ENCODE measurements at regions not wholly inside any gene's neighbourhood (a gene's known extent, or its start where the extent isn't known, plus 50 kb on each side); places are given as distances from the start of the nearest gene placed in this dataset.
"Not testable (repeated sequence)": the region's sequence is repeated elsewhere in the genome, so short reads cannot be mapped to it uniquely, and the experiment has no call there.

DNA sequence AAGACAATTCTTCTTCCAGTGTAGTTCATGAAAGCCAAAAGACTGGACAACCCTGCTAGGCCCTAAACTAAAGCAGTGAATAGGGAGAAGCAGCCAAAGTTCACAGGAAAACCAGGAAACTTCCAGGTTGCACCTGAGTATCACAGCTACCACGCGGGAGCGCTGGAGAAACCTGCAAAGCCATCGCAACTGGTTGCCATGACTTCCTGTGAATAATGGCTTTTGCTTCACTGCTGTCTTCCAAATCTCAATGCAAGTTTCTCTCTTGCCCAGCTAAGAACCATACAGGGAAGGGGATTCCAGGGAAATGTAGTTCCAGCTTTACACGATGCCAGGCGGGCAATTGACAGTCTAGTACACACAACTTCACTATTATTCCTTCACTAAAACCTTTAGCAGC, 114.1 kb downstream of the GXYLT1 start:
- no peak for DNase-seq (ENCODE audit: low read depth)

DNA sequence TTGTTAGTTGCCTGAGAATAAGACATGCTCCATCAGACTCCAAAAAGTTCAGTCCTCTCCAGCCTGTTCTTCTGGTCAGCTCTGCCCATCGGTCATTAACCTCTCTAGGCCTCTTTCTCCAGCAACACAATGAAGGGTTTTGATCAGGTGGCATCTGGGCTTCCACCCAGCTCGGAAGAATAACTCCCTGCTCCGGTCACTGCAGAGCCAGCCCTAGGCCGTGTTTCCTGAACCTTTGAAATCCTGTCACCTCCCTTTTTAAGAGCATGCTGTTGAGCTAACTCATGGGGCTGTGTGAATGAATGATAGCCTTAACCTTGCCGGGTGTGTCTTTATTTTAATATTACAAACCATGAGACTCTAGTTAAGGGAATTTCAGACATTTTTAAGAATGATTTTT, 117.1 kb downstream of the GXYLT1 start:
- DNase-seq (ENCODE audit: low read depth) = no peak

DNA sequence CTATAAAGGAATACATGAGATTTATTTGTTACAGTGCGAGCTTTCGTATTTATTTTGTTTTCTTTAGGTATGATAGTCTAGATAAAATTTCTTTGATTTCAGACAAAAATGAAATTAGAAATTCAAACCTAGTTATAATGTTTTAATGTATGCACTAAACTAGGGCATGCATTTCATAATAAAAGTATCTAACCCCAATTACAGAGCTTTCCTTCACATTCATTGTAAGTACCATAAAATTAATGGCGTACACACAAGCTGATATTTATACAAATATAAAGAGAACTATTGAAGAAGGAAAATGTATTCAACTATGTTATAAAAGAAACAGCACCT, 120.2 kb downstream of the GXYLT1 start:
- DNase-seq (ENCODE audit: low read depth) = no peak

DNA sequence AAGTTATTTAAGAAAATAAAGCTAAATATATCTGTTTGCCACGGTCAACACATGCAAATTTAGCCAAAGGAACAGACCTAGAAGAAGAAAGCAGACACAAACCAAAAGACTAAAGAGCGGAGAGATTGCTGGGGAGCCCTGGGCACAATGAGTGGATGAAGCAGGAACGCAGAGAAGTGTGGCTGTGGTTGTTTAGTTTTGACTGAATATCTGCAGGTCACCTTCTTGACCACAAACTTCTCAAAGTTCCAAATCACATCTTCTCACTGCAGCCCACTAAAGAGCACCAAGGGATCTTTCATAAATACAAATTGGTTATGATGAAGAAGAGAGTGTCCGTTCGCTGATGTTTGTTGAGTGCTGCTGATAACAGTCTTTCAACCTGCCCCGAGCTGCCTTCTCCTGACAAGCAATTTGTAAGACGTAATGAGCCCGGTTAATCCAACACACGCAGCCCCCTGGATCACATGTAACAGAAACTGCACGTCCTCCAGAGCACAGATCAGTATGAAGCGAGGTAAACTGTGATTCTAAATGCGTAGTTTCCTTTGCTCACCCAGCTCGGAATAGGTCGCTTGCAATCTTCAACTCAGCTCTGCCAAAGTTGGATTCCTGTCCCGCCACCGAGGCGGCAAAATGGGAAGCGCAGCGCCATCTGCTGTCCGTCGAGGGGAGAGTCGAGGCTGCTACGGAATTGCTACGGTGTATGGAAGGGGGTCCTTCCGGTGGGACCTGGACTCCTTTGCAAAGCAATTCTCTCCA, 120.8 kb downstream of the GXYLT1 start:
- DNase-seq (ENCODE audit: low read depth) = peak; percentile 35

DNA sequence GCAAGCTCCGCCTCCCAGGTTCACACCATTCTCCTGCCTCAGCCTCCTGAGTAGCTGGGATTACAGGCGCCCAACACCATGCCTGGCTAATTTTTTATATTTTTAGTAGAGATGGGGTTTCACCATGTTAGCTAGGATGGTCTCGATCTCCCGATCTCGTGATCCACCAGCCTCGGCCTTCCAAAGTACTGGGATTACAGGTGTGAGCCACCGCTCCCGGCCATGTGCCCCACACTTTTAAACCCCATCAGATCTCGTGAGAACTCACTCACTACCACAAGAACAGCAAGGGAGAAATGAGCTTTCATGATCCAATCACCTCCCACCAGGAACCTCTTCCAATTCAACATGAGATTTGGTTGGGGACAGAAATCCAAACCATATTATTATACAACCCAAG, 122.7 kb downstream of the GXYLT1 start:
- DNase-seq (ENCODE audit: low read depth) = not testable (repeated sequence)

DNA sequence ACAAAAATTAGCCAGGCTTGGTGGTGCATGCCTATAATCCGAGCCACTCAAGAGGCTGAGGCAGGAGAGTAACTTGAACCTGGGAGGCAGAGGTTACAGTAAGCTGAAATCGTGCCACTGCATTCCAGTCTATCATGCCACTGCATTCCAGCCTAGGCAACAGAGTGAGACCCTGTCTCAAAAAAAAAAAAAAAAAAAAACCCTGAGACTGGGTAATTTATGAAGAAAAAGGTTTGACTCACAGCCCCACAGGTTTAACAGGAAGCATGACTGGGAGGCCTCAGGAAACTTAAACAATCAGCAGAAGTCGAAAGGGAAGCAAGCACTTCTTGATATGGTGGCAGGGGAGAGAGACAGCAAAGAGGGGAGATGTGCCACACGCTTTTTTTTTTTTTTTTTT, 123.2 kb downstream of the GXYLT1 start:
- DNase-seq (ENCODE audit: low read depth) = no peak

DNA sequence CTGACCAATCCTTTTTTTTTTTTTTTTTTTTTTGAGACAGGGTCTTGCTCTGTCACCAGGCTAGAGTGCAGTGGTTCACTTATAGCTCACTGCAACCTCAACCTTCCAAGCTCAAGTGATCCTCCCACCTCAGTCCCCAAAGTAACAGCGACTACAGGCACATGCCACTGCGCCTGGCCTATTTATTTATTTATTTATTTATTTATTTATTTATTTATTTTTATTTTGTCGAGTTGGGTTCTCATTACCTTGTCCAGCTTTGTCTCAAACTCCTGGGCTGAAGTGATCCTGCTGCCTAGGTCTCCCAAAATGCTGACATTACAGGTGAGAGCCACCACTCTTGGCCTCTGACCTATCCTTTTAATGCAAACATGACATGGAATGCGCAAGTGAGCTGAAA, 124.4 kb downstream of the GXYLT1 start:
- no peak for DNase-seq (ENCODE audit: low read depth)

DNA sequence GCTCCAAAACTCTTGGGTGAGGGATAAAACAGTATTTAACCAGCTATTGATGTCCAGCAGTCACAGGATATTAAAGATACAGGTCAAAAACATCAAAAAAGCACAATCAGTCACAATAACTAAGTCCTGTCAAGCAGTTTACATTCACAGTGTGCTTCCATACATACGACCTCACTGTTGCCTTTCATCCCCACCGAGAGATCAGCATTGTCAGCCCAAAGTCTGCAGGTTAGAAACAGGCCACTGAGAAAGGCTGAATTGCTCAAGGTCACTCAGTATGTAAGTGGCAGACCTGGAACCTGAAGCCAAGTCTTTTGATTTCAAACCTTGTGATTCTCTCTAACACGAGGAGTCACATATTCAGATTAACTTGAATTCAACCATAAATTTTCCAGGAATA, 124.9 kb downstream of the GXYLT1 start:
- DNase-seq (ENCODE audit: low read depth) = no peak

DNA sequence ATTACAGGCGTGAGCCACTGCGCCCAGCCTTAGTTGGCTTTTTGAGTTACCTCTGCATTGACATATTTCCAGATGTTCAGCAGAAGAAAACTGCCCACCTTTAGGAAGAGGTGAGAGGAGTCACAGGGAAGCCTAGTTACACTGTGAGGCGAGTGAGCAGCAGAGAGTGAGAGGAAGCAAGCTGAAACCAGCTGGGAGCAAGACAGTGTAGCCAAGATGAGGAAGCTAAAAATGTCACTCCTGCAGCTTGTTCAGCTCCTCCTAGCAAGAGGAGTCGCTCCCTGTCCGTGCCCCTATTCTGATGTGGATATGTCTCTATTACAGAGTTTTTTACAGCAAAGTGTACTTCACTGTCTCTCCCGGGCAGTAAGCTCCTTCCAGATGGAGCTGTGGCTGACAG, 127.6 kb downstream of the GXYLT1 start:
- no peak for DNase-seq (ENCODE audit: low read depth)

DNA sequence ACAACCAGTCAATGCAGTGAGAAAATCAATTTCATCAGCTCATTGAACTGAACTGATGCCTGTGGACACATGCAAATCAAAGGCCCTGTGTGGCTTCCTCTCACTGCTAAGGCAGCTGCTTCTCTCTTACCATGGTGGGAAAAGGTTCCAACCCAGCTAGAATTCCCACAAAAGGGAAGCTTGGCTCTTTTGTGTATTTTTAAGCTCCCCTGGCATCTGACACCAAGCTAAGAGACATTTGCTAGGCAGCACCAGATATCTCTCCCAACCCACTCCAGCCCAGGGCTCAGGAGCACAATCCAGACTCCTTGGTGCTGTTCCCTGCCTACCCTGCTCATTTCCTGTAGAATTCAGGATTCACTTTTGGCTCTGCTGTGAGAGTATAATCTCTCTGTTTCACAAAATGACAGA, 129.6 kb downstream of the GXYLT1 start:
- DNase-seq (ENCODE audit: low read depth) = no peak

DNA sequence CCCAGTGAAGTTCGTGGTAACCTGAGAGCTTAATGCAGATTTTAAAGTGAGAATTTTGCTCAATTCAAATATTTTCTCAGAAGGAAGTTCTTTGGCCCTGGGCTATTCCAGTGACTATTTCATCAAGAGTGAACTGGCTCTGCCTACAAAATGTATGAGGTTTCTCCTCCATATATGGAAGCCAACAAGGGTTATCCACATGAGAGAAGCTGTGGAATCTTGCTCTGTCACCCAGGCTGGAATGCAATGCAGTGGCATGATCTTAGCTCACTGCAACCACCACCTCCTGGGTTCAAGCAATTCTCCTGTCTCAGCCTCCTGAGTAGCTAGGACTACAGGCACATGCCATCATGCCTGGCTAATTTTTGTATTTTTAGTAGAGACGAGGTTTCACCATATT, 132.2 kb downstream of the GXYLT1 start:
- DNase-seq (ENCODE audit: low read depth) = not testable (repeated sequence)

DNA sequence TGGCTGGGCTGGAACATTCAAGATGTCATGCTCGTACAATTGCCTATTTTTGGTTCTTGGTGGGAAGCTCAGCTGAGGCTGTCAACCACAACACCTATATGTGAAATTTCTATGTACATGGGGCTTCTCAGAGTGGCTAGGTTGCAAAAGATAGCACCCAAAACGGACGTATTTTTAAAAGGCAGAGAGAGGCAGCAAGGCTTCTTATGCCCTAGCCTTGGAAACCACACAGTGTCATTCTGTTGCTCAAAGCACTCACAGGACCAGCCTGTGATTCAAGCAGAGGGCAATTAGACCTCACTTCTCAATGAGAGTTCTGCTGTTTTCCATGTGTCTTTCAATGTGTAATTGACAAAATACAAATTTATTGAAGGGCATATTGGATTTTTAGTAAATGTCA, 134.0 kb downstream of the GXYLT1 start:
- no peak for DNase-seq (ENCODE audit: low read depth)

DNA sequence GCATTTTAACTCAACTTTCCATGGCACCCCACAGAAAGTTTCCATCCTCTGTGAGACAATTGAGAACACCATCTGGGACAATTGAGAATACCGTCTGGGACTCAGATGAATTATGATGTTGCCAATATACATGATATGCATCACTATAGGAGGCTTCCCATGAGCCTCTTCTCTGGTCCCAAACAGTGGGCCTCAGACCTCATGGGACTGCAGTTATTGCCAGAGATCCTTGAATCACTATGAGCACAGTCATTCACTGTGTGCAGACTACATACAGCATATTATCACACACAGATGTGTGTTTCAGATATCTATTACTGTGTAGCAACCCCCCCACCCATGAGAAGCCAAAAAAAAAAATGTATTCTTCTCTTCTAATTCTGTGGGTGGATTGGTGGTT, 134.4 kb downstream of the GXYLT1 start:
- no peak for DNase-seq (ENCODE audit: low read depth)

DNA sequence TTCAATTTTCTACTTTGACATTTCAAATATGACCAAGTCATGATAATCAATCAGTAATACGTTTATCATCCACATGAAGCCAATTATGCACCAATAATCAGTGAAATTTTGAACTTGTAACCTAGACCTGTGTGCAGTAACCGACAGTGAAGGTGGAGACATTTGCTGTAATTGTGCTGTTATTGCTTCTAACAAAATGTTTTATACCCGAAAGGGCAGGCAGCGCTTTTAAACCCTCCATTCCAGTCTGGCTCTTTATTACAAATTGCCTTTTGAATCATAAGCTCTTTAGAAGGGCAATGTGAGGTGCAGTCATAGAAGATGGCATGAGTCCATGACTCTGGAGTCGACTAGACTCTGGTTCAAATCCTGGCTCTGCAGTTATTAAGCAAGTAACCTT, 135.7 kb downstream of the GXYLT1 start:
- DNase-seq (ENCODE audit: low read depth) = no peak

DNA sequence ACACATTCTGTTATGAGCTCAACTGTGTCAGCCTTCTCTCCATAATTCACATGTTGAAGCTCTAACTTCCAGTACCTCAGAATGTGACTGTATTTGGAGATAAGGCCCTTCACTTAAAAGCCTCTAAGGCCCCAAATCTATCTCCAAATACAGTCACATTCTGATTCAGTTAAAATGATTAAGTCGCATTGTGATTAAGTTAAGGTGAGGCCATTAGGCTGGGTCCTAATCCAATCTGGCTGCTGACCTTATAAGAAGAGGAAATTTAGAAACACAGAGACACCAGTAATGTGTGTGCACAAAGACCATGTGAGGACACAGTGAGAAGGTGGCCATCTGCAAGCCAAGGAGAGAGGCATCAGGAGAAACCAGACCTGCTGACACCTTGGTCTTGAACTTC, 141.6 kb downstream of the GXYLT1 start:
- DNase-seq (ENCODE audit: low read depth) = no peak

DNA sequence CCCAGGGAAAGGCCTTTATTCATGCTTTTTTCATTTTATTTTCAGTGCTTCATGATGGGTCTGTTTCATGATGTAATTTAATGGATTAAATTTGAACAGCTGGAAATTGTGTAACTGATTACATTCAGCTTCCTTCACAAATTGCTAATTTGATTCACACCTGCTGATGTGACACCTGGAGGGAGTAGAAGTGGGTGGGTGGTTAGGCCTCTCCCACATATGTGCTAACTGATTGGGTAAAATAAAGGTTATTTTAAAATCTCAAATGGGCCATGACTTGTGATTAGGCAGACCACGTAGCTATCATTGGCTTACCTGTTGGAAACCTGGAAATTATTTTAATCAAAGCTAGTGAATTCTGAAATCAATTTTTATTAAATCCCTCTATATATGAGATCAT, 142.1 kb downstream of the GXYLT1 start:
- no peak for DNase-seq (ENCODE audit: low read depth)

DNA sequence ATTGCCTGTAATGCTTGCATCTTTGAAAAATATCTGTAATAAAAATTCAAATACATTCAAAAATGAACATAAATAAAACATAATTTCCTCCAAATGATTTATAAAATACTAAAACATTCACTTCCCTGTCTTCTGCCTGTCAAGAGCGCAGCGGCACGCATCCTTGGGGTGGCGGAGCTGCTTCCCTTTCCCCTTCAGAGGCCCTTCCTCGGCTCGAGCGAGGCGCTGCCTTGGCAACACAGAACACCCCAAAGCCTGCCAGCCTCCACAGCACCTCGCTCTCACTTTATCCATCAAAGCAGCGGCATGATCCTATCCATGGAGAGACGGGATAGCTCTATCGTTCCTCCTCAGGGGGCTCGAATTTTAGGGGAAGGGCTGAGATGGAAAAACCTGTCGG, 146.2 kb downstream of the GXYLT1 start:
- DNase-seq (ENCODE audit: low read depth) = no peak

DNA sequence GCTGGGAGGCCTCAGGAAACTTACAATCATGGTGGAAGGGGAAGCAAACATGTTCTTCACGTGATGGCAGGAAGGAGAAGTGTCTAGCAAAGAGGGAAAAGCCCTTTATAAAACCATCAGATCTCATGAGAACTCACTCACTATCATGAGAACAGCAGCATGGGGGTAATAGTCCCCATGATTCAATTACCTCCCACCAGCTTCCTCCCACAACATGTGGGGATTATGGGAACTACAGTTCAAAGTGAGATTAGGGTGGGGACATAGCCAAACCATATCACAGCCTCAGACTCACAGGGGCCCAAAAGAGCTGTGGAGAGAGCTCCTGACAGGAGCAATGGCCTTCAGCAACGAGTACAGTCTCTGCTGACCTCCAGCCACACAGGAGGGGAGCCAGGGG, 151.4 kb downstream of the GXYLT1 start:
- DNase-seq (ENCODE audit: low read depth) = no peak

DNA sequence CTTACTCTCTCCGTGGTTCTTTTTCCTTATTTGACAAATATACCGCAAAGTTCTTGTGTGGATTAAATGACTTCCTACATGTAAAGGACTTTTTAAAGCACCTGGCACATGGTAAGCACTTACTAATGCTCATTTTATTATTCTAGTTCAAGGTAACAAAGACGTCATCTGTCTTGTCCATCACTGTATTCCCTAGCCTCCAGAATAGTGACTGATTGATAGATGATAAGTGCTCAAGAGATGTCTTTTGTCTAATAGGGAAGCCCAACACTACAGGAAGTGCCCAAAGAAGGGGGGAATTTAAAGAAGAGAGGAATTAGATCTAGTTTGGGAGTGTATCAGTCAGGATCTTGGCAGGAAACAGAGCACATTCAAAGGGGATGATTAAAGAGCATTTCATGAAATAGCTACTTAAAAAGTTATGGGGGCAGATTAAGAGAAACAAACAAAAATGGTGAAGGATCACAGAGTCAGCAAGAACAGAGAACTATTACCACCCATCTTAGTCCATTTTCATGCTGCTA, 151.9 kb downstream of the GXYLT1 start:
- DNase-seq (ENCODE audit: low read depth) = no peak

DNA sequence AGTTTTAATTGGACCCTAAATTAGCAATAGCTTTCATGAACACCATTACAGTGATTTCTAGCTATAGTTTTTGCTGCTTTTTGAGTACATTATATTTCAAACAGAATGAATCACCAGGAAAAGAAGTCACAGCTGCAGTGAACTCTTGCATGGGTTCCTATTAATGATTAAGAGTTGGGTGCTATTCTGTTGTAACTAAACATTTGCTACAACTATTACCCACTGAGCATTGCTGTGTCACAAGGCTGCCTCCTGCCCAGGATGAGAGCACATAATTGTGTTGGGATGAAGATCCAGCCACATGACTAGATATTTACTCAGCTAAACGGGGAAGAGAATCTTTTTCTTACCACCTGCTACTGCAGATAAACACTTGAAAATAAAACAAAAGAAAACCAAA, 152.7 kb downstream of the GXYLT1 start:
- DNase-seq (ENCODE audit: low read depth) = no peak

DNA sequence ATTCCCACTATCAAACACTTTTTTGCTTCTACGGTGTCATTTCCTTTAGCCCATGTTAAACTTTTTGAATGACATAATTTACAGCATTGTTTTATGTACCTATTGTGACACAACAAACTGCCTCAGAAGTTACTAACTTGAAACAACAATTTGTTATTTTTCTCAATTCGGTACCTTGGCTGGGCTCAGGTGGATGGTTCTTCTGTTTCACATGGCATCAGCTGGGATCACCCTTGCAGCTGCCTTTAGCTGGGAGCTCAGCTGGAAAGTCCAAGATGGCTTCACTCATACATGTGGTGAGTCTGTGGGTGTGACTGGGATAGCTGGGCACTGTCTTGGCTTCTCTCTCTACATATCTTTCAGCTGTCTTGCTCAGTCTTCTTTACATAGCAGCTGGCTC, 156.0 kb downstream of the GXYLT1 start:
- DNase-seq (ENCODE audit: low read depth) = no peak

DNA sequence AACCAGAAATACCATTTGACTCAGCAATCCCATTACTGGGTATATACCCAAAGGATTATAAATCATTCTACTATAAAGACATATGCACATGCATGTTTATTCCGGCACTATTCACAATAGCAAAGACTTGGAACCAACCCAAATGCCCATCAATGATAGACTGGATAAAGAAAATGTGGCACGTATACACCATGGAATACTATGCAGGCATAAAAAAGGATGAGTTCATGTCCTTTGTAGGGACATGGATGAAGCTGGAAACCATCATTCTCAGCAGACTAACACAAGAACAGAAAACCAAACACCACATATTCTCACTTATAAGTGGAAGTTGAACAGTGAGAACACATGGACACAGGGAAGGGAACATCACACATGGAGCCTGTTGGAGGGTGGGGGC, 158.2 kb downstream of the GXYLT1 start:
- not testable (repeated sequence) for DNase-seq (ENCODE audit: low read depth)

DNA sequence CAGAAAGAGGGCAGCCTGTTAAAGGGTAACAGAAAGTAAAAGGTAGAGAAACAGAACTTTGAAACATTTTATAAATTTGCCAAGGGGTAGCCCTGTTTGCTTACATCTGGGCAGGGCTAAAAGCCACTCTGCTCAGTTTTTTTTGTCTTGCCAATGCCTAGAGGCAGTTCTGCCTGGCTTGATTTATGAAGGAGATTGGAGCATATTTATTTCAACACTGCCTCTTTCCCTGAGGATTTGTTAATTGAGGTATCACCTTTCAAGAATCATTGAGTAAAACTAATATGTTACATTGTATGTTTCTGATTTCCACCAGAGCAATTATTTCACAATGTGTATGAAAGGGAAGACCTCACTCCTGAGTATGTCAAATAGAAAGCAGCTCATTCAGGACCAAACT, 160.8 kb downstream of the GXYLT1 start:
- DNase-seq (ENCODE audit: low read depth) = no peak

DNA sequence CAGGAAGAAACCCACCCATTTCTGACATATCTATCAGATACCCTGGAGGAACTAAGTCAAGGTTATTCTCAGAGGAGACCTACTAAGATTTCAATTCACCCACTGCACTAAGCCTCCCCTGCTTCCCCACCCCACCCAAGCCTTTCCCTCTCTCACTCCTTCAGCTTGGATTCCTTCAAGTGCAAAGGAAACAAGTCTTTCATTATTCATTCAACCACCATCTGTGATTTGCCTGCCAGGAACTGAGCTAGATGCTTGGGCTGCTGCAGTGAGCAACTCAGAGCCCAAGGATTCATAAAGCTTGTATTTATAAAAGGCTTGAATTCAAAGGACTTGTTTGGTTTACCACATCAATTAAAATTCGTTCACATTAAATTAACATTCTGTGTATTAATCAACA, 161.3 kb downstream of the GXYLT1 start:
- no peak for DNase-seq (ENCODE audit: low read depth)

DNA sequence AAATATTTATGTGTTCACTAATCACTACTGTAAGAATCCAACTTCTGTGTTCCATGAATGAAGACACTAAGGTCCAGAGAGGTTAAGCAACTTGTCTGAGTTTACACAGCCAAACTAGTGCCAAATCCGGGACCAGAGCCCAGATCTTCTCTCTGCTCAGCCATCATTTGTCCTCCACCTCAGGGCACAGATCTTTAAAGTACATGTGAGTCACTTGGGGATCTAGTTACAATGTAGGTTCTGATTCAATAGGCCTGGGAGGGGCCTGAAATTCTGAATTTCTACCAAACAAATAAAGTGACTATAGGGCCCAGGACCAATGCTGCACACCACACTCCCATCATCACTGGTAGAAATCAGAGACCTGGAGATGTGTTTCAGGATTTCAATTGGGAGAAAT, 162.9 kb downstream of the GXYLT1 start:
- DNase-seq (ENCODE audit: low read depth) = no peak
